ENCODE measurements at regions not wholly inside any gene's neighbourhood (a gene's known extent, or its start where the extent isn't known, plus 50 kb on each side); places are given as distances from the start of the nearest gene placed in this dataset.

DNA sequence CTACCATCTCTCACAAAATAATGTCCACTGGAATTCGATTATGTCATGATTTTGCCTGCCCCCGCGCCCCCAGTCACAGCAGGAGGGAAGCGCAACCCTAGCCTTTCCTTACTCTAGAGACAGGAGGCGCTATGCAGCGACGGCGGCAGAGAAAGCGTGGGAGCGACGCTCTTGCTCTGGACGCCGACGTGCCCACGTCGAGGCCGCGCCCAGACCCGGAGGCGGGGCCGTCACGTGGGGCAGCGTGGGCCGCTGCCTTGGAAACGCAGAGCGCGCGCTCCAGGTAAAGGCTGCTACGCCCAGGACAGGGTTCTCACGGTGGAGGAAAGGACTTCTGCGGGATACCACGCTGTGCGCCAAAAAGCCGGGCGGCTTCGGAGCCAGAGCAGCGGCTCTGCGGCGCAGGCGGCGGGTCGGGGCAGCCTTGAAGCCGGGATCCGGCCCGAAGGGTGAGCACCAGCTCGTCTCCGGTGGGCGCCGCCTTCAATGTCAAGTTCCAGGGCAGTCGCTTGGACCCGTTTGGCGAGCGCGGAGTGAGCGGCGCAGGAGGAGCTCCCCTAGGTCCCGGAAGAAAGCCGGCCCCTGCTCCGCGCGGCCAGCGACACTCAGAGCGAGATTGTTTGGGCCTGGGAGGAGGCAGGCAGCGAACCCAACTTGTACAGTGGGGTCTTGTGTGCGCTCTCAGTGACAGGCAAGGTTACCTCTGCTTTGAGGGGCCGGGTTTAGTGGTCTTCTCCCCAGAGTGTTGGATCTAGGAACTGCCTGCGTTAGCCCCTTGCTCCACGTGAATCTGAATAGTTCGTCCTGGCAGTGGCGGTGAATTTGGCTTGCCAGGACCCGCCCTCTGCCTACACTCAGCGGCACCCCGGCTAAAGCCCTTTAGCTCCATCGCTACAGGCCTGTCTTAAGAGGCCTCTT, 121.7 kb downstream of the MRPL57 start:
- TF ChIP-seq CTCF (IDR thresholded peaks at IDR 0.05) (peak; percentile 82), EZH2phosphoT487 (IDR thresholded peaks at IDR 0.05) (no peak), EZH2 (IDR thresholded peaks at IDR 0.05) (no peak)

Measured in neural progenitor cell (in vitro differentiated cells).